HG03432 (cell line): ENCODE measurements at regions not wholly inside any gene's neighbourhood (a gene's known extent, or its start where the extent isn't known, plus 50 kb on each side); places are given as distances from the start of the nearest gene placed in this dataset.
"Not testable (repeated sequence)": the region's sequence is repeated elsewhere in the genome, so short reads cannot be mapped to it uniquely, and the experiment has no call there.

Source experiments
- ATAC-seq: cut with Tn5 transposase; IDR thresholded peaks from one replicate; pipeline ENCODE4 v1.9.1; 2021; ENCODE audit warnings: mild to moderate bottlenecking, moderate library complexity; ENCODE audit not compliant: unreplicated experiment

DNA sequence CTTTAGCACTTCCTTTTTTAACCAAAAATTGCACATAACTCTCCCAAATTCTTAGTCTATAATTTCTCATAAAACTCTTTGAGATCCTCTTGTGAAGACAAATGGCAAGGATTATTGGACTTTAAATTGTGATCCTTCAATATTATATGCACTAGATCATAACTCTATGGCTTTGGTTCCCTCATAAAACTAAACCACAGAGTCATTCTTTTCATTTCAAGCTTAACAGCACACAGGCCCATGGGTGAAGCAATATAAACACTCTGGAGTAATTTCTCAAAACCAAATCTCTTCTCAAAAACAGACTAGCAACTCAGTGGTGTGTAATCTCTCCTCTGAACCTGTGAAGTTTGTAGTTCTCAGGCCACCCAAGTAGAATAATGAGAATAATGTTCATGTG lies 171.0 kb upstream of the NECTIN3 start:
- ATAC-seq: no peak

DNA sequence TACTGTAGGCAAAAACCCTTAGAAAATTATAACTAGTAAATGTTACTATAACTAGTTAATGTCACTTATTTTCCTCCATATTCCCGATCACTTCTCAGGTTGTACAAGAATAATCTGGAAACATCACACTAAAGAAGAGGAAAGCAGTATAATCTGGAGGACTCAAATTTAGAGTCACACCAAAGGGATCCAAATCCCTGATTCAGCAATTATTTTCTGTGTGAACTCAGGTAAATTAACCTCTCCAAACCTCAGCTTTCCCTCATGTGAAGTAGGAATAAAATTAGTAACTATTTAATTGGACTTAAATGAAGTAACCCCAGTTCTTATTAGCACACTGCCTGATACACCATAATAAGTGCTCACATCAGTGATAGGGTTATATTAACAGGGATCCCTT lies 170.1 kb upstream of the NECTIN3 start:
- no peak for ATAC-seq

DNA sequence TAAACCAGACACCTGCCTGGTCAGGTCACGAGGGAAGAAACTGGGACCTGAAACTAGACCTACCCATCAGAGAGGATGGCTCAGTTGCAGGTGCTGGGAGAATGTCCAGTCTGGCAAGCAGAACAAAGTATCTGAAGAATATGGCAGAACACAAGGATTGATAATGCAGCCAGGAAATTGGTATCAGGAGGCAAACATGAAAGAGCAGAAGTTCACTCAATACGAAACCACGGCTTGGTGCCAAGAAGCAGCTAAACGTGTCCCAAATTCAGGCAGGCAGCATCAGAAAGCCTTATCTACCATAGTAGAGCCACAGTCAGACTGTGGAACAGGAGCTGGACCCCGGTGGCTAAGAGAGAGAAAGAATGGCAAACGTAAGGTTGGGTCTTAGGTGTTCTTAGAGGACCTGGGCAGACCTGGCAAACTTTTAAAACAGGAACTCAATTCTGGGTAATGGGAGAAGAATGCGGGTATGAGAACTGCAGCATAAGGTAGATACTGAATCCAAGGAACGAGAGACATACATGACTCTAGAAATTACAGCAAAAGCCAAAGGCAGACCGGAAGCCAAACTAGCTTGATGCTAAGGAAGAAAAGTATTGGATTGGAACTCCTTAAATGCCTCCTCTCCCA lies 169.0 kb upstream of the NECTIN3 start:
- no peak for ATAC-seq

DNA sequence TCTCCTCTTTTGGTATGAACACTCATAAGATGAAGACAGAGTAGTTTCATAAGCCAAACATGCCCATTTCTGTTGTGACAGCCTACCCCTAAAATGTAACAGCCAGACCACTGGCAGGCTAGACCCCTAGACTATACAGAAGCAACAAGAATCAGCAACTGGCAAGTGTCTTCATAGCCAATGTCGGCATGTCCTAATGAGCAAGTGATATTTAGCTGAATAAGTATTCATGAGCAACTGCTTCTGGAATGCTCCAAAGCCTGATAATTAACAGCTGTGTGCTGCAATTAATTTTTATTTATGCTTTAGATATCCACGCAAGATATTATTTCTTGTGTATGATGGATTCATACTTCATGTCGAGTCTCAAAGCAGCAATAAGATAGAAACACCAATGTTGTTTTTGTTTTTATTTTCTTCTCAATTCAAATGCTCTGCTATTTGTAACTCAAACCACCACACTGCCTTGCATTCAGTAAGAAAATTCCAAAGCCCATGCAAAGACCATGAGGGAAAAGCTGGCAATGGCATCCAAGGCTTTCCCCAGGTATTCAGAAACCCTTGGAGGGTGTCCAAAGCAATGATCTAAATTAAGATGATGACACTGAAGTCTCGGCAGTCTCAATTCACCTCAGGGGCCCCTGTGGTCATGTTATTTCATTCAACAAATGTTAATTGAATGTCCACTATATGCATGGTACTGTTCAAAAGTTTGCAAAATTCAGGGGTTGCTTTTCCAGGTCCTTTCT lies 167.7 kb upstream of the NECTIN3 start:
- no peak for ATAC-seq

DNA sequence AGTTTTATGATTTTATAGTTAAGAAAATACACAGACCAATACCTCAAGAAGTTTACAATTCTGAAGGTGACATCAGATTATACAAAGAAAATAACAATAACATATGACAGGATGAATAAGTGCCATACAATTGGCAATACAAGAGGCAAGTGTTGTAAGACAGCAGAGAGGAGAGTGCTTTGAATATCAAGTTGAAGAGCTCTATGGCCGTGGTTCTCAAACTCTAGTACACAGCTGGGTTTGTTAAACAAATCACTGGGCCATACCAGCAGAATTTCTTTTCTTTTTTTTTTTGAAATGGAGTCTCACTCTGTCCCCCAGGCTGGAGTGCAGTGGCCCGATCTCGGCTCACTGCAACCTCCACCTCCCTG lies 167.1 kb upstream of the NECTIN3 start:
- no peak for ATAC-seq

DNA sequence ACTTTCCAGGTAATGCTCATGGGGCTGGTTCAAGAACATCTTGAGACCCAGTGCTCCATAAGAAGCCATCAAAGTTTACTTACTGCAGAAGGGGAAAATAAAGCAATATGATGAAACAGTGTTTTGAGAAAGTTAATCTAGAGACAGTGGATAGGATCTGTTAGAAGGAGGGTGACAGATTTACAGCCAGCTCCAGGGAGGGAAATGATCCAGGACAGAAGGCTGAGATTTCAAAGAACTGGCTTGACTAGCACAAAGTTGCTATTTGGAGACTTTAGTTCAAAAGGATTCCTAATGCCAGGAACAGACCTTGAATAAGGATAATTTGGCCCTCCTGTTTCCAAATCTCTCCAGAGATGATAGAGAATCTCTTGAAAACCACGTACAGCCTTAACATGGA lies 166.5 kb upstream of the NECTIN3 start:
- ATAC-seq: no peak

DNA sequence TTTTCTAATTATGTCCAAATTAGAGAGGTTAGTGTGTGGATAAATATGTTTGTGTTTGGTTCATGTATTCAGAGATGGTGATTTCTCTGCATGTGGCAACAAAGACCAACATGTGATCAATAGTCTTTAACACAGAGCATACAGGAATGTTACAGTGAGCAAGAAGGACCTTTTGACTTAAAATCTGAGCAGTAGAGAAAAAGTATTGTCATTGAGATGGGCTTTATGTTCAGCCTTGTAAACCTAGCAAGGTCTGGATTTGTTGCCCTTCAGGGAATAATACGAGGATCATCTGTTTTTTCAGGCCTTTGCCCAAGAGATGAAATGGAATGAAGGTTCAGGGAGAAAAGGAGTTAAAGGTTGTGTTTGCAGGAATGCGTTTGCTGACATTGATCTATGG lies 161.8 kb upstream of the NECTIN3 start:
- ATAC-seq: no peak

DNA sequence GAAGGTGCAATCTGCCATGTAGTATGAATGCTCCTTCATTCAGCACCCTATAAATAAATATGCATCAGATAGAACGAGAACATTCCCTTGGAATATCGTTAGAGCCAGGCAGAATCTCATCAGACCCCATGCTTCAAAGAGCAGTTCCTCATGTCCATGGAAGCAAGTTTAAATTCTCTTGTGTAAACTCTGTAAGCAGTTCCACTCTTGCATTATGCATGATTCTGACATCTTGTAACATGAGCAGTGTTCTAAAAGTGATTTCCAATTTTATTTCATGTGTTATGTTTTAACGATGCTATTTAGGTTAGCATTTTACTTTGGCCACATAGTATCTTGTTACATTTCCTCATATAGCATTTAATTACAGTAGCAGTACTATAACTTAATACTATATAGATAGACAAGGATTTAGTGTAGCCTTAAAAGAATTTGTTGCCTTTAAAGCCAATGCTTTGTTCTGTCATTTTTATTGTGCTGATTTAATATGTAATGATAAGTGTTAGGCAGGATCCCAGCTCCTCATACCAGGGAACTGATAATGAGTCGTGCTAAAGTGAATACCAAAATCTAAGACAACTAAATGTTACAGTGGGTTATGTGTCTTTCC lies 161.2 kb upstream of the NECTIN3 start:
- ATAC-seq: no peak

DNA sequence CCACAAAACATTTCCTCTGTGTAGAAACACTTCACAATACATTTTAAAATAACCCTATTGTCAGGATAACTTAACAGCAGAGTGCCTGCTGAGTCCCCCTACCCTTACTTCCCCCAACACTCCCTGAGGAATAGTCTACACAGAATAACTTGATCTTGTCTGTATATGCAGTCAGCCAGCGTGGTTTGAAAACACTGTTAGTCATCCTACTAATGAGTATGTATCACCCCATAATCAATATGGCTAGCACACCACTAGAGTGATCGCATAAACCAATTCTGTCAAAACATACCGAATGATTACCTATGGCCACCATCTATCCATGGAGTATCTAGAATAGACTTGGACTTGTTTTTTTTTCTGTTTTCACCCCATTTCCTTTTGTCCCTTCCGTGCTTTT lies 152.7 kb upstream of the NECTIN3 start:
- no peak for ATAC-seq

DNA sequence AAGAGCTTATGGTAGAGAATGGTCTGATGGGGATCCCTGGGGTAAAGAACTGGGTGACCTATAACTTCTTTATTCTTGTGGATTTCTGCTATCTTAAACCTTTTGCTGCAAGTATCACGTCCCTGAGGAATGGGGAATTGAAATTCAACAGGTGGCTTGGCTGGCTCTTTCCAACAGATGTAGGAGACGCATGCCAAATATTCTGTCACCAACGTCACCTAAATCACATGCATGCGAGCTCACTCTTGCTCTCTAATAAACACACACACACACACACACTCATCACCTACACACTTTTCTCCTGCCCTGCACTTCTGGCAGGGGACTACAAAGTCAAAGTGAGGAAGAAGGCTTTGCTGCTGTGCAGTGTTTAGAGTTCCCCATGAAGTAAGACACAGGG lies 145.8 kb upstream of the NECTIN3 start:
- ATAC-seq: no peak

DNA sequence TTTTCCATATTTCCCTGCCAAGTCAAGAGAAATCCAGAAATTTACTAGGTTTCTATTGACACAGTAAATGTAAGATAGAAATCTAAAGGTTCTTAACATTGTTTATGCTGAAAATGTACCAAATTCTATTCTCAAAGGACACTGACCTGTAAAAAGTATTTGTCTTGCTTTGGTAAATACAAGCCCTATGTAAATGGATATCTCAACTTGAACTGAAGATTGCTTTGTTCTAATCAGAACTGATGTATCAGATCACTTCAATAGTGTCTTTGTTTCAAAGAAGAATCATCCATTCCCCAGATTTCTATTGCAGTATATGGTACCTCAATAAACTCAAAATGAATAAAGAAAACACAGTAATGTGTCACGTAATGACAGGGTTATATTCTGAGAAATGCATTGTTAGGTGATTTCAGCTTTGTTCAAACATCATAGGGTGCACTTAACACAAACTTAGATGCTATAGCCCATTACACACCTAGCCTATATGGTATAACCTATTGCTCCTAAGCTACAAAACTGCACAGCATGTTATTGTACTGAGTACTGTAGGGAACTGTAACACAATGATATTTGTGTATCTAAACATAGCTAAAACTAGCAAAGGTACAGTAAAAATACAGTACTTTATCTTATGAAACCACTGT lies 143.5 kb upstream of the NECTIN3 start:
- ATAC-seq: no peak

DNA sequence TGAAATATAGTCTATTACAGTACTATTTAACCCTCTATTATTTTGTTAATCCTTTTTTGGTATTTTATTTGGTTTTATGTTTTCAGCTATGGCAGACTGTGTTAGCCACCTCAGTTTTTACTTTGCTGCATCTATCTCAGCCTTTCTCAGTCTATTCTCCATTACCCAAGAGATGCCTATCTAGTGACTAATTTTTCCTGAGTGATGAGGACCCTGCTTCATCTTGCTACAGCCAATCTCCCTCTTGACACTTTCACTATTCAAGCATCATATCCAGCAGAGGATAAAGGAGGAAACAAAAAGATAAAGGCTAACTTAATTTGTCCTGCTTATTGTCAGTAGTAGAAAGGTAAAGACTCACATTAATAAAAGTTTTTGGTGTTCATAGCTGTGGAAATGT lies 141.8 kb upstream of the NECTIN3 start:
- no peak for ATAC-seq

DNA sequence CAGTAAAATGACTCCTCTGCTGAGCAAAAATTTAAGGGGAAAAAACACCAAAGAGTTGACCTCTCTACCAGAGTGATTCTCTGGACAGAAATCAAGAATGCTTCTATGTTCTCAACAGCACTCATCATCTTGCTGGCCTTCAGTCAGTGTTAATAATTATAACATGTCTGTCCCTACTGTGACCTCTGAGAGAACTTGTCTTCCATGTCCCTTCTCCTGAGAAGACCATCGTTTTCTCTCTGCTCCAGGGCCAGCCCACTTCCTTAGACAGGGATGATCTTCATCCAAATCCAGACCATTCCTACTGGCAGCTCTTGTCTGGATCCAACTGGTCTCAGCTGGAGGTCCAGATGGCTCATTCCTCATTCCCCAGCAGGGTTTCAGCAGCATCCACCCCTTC lies 139.0 kb upstream of the NECTIN3 start:
- no peak for ATAC-seq

DNA sequence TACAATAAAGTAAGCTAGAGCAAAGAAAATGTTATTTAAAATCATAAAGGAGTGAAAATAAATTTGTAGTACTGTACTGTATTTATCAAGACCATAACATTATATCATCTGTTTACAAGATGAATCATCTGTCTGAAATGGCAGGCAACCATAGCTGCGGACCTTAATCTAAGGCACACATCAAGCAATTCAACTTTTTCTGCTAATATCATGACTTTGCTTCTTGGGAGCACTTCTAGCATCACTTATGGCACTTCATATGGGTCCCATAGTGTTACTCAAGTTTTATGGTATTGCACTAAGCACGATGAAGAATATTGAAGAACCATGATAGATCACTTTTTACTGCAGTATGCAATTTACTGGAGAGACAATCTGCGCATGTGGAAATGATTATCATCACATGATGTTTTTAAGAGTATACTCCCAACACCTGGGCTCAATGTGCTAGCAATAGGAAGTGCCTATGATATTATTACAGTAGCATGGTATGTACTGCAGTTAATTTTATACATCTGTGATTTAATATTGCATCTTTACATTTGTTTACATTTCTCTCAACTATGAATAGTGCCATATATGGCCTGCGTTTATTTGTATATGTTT lies 137.7 kb upstream of the NECTIN3 start:
- ATAC-seq: no peak

DNA sequence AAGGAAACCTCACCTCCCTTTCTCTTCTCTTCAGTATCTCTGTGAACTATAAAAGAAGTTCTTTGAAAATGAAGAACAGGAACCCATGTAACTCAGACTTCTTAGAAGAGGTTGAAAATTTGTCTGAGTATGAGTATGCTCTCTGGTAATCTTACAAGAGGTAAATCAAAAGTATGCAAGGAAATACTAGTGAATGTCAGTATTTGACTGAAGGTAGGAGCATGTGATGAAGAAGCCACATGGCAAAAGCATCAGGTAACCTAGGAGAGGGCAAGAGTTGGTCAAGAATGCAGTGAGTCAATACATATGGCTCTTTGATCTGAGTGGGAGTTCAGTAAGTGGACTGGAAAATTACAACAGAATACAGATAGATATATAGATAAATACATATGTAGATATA lies 133.0 kb upstream of the NECTIN3 start:
- no peak for ATAC-seq

DNA sequence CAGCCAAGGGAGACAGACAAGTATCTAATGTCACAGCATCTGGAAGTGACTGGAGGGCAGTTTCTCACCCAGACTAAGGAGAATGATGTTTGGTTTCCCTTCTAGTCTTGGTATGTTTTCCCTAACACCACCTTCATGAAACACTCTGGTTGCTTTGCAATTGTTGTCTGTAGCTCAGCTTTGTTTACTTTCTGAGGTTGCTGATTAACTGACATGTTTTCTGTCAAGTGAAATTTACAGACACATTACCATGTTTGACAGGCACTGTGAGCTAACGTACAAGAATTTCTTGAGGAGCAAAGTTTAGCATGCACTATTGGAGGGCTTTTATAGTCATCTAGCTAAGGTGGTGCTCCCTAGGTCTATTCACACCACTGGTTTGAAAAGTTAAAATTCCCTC lies 131.6 kb upstream of the NECTIN3 start:
- ATAC-seq: no peak

DNA sequence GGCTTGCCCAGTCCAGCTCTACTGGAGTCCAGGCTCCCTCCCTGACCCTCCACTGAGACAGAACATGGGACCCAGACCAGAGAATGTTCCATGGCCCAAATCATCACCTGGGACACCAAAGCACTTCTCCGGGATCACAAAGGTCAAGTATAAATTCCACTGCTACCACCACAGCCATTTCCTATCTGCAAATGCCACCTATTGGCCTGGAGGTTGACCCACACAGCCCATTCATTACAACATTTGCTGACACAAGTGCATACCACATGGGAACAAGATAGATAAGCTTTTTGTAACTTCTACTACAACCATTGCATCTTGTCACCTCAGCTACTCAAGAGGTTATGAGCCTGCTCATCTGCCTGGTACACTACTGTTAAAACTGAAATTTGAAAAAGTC lies 126.8 kb upstream of the NECTIN3 start:
- no peak for ATAC-seq

DNA sequence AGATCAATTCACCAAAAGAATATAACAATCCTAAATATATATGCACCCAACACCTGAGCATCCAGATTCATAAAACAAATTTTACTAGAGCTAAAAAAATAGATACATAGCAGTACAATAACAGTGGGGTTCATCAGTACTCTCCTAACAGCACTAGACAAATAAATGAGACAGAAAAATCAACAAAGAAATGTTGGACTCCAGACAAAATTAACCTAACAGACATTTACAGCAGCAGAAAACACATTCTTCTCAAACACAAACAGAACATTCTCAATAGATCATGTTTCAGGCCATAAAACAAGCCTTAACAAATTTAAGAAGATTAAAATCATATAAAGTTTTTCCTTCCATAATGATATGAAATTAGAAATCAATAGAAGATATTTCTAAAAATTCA lies 124.8 kb upstream of the NECTIN3 start:
- no peak for ATAC-seq

DNA sequence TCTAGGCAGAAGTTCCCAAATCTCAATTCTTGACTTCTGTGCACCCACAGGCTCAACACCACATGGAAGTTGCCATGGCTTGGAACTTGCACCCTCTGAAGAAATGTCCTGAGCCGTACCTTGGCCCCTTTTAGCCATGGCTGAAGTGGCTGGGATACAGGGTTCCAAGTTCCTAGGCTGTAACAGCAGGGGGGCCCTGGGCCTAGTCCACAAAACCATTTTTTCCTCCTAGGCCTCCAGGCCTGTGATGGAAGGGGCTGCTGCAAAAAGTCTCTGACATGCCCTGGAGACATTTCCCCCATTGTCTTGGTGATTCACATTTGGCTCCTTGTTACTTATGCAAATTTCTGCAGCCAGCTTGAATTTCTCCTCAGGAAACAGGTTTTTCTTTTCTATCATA lies 122.4 kb upstream of the NECTIN3 start:
- not testable (repeated sequence) for ATAC-seq

DNA sequence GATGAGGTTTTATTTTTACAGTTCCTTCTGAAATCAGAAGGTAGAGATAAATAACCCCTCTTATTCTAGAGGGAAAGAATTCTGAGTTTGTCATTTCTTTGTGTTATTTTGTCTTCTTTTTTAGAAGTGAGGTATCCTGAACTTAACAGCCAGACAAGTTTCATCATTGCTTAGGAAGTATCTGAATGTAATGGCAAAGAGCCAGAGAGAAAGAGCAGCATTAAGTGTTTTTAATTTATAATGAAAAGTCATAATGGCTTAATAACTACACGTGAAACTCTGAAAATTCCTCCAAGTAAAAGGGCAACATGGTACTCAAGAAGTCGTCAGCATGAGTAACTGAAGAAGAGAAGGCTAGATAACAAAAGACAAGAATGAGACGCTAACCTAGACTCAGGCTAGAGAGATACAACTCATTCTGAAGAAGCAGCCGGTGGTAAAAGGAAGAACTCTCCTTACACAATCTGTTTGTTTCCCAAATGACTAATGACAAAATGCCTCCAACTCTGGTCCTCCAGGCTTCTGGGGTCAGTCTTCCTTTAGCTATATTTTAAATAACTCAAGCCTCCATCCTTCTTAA lies 116.2 kb upstream of the NECTIN3 start:
- no peak for ATAC-seq

DNA sequence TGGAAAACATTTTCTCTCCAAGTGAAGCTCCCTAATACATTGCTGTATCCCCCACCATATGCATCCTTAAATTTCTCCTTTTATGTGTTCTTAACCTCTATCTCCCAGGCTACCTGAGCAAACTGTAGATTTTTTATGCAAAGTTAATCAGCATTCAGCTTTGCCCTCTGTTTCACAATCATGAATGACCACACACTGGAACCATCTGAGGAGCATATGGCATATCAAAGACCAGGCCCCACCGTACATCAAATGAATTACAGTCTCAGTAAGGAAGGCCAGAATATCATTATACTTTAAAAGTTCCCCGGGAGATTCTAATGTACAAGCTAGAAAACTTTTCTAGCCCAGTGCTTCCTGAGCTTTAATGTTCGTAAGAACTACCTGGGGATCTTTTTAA lies 115.5 kb upstream of the NECTIN3 start:
- ATAC-seq: no peak
